ENCODE measurements at regions not wholly inside any gene's neighbourhood (a gene's known extent, or its start where the extent isn't known, plus 50 kb on each side); places are given as distances from the start of the nearest gene placed in this dataset.
"Not testable (repeated sequence)": the region's sequence is repeated elsewhere in the genome, so short reads cannot be mapped to it uniquely, and the experiment has no call there.

DNA sequence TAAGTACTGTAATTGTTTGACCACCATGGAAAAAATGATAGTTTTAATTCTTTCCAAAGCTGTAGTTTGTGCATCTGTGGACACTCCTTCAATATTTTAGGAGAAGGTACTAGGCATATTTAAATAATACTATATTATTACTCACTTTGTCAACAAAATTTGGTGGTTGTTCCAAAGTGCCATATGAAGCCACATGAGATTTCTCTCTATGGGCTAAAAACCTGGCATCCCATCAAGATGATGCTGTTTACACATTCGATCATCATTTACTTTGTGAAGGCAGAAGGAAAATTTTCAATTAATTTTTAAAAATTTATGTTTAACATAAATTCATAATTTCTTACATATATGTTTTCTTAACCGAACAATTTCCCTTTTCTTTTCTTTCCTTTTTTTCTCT, 502.6 kb upstream of the JAG1 start:
- no peak for TF ChIP-seq CTCF (IDR thresholded peaks at IDR 0.05; ENCODE audit: low read depth, low read length)
- Histone ChIP-seq H3K9me3 (no peaks in the 10 kb centered on the region), H3K36me3 (no peaks in the 10 kb centered on the region), H3K4me3 (ENCODE audit: low read depth, low read length) (no peak overlapping the region), H3K27me3 (no peaks in the 10 kb centered on the region), H3K4me1 (no peaks in the 10 kb centered on the region)
- no peak for DNase-seq

DNA sequence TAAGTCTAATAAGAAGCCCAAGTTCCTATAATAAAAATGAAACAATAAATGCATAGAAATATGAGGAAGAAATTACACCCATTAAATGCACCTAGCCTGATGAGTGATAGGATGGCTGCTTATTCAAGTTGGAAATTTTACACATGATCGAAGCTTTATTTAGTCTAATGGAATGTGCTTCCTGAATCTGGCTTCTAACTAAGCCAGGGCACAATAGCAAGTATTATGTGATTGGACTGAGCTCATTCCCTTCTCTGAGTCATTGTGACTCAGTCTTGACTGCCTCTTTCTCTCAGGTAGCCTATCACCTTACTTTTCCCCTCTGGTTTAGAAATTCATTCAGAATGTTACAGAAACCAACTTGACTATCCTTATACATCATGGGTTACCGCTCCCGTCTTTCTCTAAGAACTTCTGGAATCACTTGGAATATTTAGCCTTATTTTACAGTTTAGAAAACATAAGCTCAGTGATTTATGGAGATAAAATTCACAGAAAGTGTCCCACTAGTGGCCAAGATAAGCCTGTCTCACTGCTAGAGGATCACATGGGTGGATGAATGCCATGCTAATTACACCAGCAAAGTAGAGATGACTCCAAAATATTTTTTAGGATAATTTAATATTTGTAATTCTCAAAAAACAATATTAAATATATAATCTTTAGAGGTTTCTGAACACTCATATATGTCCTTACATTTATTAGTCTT, 505.3 kb upstream of the JAG1 start:
- no peak for TF ChIP-seq CTCF (IDR thresholded peaks at IDR 0.05; ENCODE audit: low read depth, low read length)
- no peak for DNase-seq
- Histone ChIP-seq H3K36me3 (no peaks in the 10 kb centered on the region), H3K9me3 (no peaks in the 10 kb centered on the region), H3K4me1 (no peaks in the 10 kb centered on the region), H3K27me3 (no peaks in the 10 kb centered on the region), H3K4me3 (ENCODE audit: low read depth, low read length) (no peak overlapping the region)

DNA sequence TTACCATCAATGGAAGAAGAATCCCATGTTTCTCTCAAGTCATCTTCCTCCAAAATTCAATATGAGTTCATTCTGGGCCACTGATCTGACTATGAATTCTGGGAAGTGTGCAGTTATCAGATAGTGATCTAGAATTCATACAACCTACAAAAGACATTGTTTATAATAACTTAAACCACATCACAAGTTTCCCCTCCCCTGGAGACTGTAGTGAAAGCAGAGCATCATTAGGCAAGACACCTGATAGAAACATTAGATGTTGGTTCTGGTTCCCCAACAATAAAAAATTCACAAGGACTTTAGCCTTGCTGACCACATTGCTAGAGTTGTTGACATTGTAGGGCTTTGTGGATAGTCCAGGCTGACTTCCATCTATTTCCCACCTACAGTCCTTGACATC, 506.4 kb upstream of the JAG1 start:
- DNase-seq = no peak

DNA sequence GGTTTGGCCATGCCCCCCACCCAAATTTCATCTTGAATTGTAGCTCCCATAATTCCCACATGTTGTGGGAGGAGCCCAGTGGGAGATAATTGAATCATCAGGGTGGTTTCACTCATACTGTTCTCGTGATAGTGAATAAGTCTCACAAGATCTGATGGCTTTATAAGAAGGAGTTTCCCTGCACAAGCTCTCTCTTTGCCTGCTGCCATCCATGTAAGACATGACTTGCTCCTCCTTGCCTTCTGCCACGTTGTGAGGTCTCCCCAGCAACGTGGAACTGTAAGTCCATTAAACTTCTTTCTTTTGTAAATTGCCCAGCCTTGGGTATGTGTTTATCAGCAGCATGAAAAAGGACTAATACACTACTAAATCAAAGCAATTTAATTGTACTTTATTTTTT, 507.3 kb upstream of the JAG1 start:
- not testable (repeated sequence) for H3K36me3 ChIP-seq; H3K4me3 ChIP-seq (ENCODE audit: low read depth, low read length); H3K27me3 ChIP-seq; H3K9me3 ChIP-seq; DNase-seq; H3K4me1 ChIP-seq

More for the DNA sequence above, 506.4 kb upstream of the JAG1 start:
- Histone ChIP-seq H3K4me1 (no peaks in the 10 kb centered on the region), H3K36me3 (no peaks in the 10 kb centered on the region), H3K9me3 (no peaks in the 10 kb centered on the region), H3K4me3 (ENCODE audit: low read depth, low read length) (no peak overlapping the region), H3K27me3 (no peaks in the 10 kb centered on the region)
- TF ChIP-seq CTCF (IDR thresholded peaks at IDR 0.05; ENCODE audit: low read depth, low read length) = no peak

- H3K4me1 ChIP-seq = no peaks in the 10 kb centered on the region
- H3K36me3 ChIP-seq = no peaks in the 10 kb centered on the region
- no peak overlapping the region for H3K4me3 ChIP-seq (ENCODE audit: low read depth, low read length)
- no peak for TF ChIP-seq CTCF (IDR thresholded peaks at IDR 0.05; ENCODE audit: low read depth, low read length)
- H3K9me3 ChIP-seq = no peaks in the 10 kb centered on the region
- no peak for DNase-seq
- no peaks in the 10 kb centered on the region for H3K27me3 ChIP-seq
Measured at GRCh38 chr20:11181966-11182365, 508.2 kb upstream of the JAG1 start.

DNA sequence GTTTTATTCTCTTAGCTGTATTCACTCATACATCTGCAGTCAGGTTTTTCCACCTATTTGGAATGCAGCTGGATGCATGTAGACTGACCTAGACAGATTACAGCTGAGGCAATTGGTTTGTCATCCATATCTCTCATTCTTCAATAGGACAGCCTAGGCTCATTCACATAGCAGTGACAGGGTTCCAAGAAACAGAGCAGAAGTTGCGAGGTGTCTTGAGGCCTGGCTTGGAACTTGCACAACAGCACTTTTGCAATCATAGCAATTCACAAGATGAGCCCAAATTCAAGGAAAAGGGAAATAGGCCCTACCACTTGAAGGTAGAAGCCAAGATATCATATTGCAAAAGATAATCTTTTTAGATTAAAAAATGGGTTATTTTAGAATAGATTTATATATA, 508.9 kb upstream of the JAG1 start:
- no peaks in the 10 kb centered on the region for H3K36me3 ChIP-seq
- no peak for TF ChIP-seq CTCF (IDR thresholded peaks at IDR 0.05; ENCODE audit: low read depth, low read length)

More for the DNA sequence above, 508.9 kb upstream of the JAG1 start:
- Histone ChIP-seq H3K27me3 (no peaks in the 10 kb centered on the region), H3K4me1 (no peaks in the 10 kb centered on the region), H3K4me3 (ENCODE audit: low read depth, low read length) (no peak overlapping the region), H3K9me3 (no peaks in the 10 kb centered on the region)
- no peak for DNase-seq
